GM12878 (cell line): ENCODE measurements at regions not wholly inside any gene's neighbourhood (a gene's known extent, or its start where the extent isn't known, plus 50 kb on each side); places are given as distances from the start of the nearest gene placed in this dataset.

Experiments used
- CBX5 ChIP-seq: sonication (generic); IDR thresholded peaks from 2 replicates; pipeline ENCODE4 v1.6.1; 2016; ENCODE audit warnings: low read depth, moderate library complexity, mild to moderate bottlenecking, inconsistent platforms
- CHD4 ChIP-seq: fragments of 200-600 bp; sonication (generic); IDR thresholded peaks from 2 replicates; pipeline ENCODE4 v1.6.1; 2016; ENCODE audit warnings: mild to moderate bottlenecking
- E4F1 ChIP-seq: fragments of 450-650 bp; IDR thresholded peaks from 2 replicates; pipeline ENCODE4 v1.6.1; 2018; ENCODE audit warnings: borderline replicate concordance, mild to moderate bottlenecking; ENCODE audit not compliant: partially characterized antibody
- IRF4 ChIP-seq: IDR thresholded peaks from 2 replicates; pipeline ENCODE4 v1.6.1; 2011; ENCODE audit warnings: low read depth, low read length
- LARP7 ChIP-seq: fragments of 450-650 bp; IDR thresholded peaks from 2 replicates; pipeline ENCODE4 v1.6.1; 2017; ENCODE audit warnings: mild to moderate bottlenecking
- MLLT1 ChIP-seq: fragments of 450-650 bp; IDR thresholded peaks from 2 replicates; pipeline ENCODE4 v1.6.1; 2016; ENCODE audit warnings: mild to moderate bottlenecking
- MYB ChIP-seq: fragments of 150-350 bp; IDR thresholded peaks from 2 replicates; pipeline ENCODE4 v1.6.1; 2014; ENCODE audit warnings: mild to moderate bottlenecking, low read depth, low read length, borderline replicate concordance
- NRF1 ChIP-seq: conservative IDR thresholded peaks from 2 replicates; pipeline ENCODE4 v1.6.1; 2011; ENCODE audit warnings: mild to moderate bottlenecking, low read depth, low read length, improper control_type of control experiment
- PAX8 ChIP-seq: fragments of 450-650 bp; IDR thresholded peaks from 2 replicates; pipeline ENCODE4 v1.6.1; 2017; ENCODE audit warnings: mild to moderate bottlenecking, moderate library complexity
- PKNOX1 ChIP-seq: fragments of 450-650 bp; IDR thresholded peaks from 2 replicates; pipeline ENCODE4 v1.6.1; 2016; ENCODE audit warnings: mild to moderate bottlenecking
- RAD51 ChIP-seq: fragments of 450-650 bp; IDR thresholded peaks from 2 replicates; pipeline ENCODE4 v1.6.1; 2016; ENCODE audit warnings: moderate library complexity, mild to moderate bottlenecking, inconsistent platforms
- YBX1 ChIP-seq: fragments of 450-650 bp; IDR thresholded peaks from 2 replicates; pipeline ENCODE4 v1.6.1; 2016; ENCODE audit warnings: antibody characterized with exemption
- ZBTB11 ChIP-seq: fragments of 450-650 bp; formaldehyde crosslinking; IDR thresholded peaks from 2 replicates; pipeline ENCODE4 v1.5.0; 2022; ENCODE audit warnings: mild to moderate bottlenecking, missing genetic modification characterization
- ZBTB4 ChIP-seq: fragments of 450-650 bp; formaldehyde crosslinking; IDR thresholded peaks from 2 replicates; pipeline ENCODE4 v1.4.0; 2022; ENCODE audit warnings: mild to moderate bottlenecking, moderate library complexity
- ZNF207 ChIP-seq: fragments of 450-650 bp; IDR thresholded peaks from 2 replicates; pipeline ENCODE4 v1.6.1; 2014; ENCODE audit warnings: antibody characterized with exemption, mild to moderate bottlenecking, borderline replicate concordance
- ZNF24 ChIP-seq: fragments of 450-650 bp; IDR thresholded peaks from 2 replicates; pipeline ENCODE4 v1.6.1; 2017; ENCODE audit warnings: antibody characterized with exemption, mild to moderate bottlenecking

- no peak for TF ChIP-seq ZNF24
- no peak for TF ChIP-seq ZNF207
- no peak for TF ChIP-seq ZBTB4 (CRISPR knock-in tag)
- TF ChIP-seq ZBTB11, result no peak
- TF ChIP-seq YBX1, result no peak
- TF ChIP-seq LARP7, result 0 out of 2 replicates have a peak, but pooled peaks have one; percentile 29
- TF ChIP-seq CBX5, result no peak
- TF ChIP-seq CHD4, result no peak
- no peak for TF ChIP-seq PAX8
- peak; percentile 91 for TF ChIP-seq RAD51
- TF ChIP-seq E4F1, result no peak
- no peak for TF ChIP-seq MYB
- TF ChIP-seq PKNOX1, result peak; percentile 87
- TF ChIP-seq MLLT1, result peak; percentile 33; the same call in 1 of the 2 replicates
- TF ChIP-seq IRF4, result no peak
- no peak for TF ChIP-seq NRF1
Measured at GRCh38 chr4:112817933-112818593, 181.1 kb downstream of the LARP7 start (continued).
